ENCODE measurements at regions not wholly inside any gene's neighbourhood (a gene's known extent, or its start where the extent isn't known, plus 50 kb on each side); places are given as distances from the start of the nearest gene placed in this dataset.

- H3K4me1 ChIP-seq (ENCODE audit: control extremely low read depth in 1 of 4, control insufficient read depth in 4 of 4, insufficient read depth in 4 of 4, low read length in 3 of 4): peaks cover 3 to 20% (median 7%) of the 10 kb centered on the region in 4 experiments
- CTCF ChIA-PET: interaction anchor here (1.1 to 2.7 kb wide), 4 partner anchors 11 to 36 kb away, joined by 4 to 16 read pairs (median 6); no protein-coding TSS in a partner anchor
- no peak overlapping the region for H3K4me3 ChIP-seq (ENCODE audit: control insufficient read depth in 1 of 7, extremely low read depth in 1 of 7, insufficient read depth in 4 of 7, low read depth in 2 of 7, low read length in 6 of 7)
- H3K36me3 ChIP-seq (ENCODE audit: control insufficient read depth in 4 of 4, insufficient read depth in 4 of 4, low read length in 3 of 4): no peaks in the 10 kb centered on the region
- H3K27me3 ChIP-seq (replicated peaks in 2 of 5; ENCODE audit: control insufficient read depth in 4 of 5, insufficient read depth in 5 of 5, low read length in 4 of 5): no peaks in the 10 kb centered on the region
- WGBS (ENCODE audit: insufficient coverage): 57% methylated on average over 6 of the region's 7 CpGs
- no peaks in the 10 kb centered on the region for H3K9me3 ChIP-seq (ENCODE audit: control extremely low read depth in 1 of 5, control insufficient read depth in 4 of 5, insufficient read depth in 2 of 5, low read depth in 1 of 5, low read length in 4 of 5)
- peak in 2 of 3 donors; percentile 34 to 39 for DNase-seq
- H3K27ac ChIP-seq (ENCODE audit: insufficient read depth in 1 of 2, low read depth in 1 of 2, low read length in 2 of 2, poor library complexity in 1 of 2, severe bottlenecking in 2 of 2): no peak overlapping the region
- POLR2A ChIA-PET: interaction anchor here (0.6 kb wide), 1 partner anchor 24 kb away, joined by 3 read pairs; no protein-coding TSS in a partner anchor
Observed at GRCh38 chr14:75361751-75362433, 65.9 kb upstream of the JDP2 start.

DNA sequence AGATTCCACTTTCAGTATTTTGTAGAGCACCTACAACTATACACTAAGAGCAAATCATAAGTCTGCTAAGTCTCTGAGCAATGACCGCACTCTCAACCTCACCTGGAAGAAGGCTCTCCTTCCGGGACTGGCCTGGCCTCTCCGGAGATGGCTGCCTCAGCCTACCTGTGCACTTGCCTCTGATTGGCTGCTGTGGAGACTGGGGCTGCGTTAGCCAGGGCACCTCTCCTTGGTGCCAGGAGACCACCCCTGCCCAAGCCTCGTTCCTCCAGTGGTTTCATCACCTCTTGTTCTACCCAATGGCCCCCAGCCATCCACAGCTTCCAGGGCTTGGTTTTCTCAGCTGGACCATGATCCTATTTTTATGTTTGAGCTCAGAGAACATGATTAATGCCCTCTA lies 64.7 kb upstream of the JDP2 start:
- ChIA-PET CTCF (interaction anchor here (0.9 to 2.7 kb wide), 8 partner anchors 12 to 104 kb away, joined by 3 to 16 read pairs (median 4); no protein-coding TSS in a partner anchor), POLR2A (no interaction called here)
- H3K36me3 ChIP-seq (ENCODE audit: control insufficient read depth in 4 of 4, insufficient read depth in 4 of 4, low read length in 3 of 4): no peaks in the 10 kb centered on the region
- no peak for DNase-seq
- 92% methylated on average over 5 of the region's 5 CpGs for WGBS (ENCODE audit: insufficient coverage)
- no peaks in the 10 kb centered on the region for H3K9me3 ChIP-seq (ENCODE audit: control extremely low read depth in 1 of 5, control insufficient read depth in 4 of 5, insufficient read depth in 2 of 5, low read depth in 1 of 5, low read length in 4 of 5)
- H3K4me1 ChIP-seq (ENCODE audit: control extremely low read depth in 1 of 4, control insufficient read depth in 4 of 4, insufficient read depth in 4 of 4, low read length in 3 of 4): peaks cover 3 to 20% (median 7%) of the 10 kb centered on the region in 4 experiments
- no peaks in the 10 kb centered on the region for H3K27me3 ChIP-seq (replicated peaks in 2 of 5; ENCODE audit: control insufficient read depth in 4 of 5, insufficient read depth in 5 of 5, low read length in 4 of 5)
- H3K4me3 ChIP-seq (ENCODE audit: control insufficient read depth in 1 of 7, extremely low read depth in 1 of 7, insufficient read depth in 4 of 7, low read depth in 2 of 7, low read length in 6 of 7): no peak overlapping the region
- H3K27ac ChIP-seq (ENCODE audit: insufficient read depth in 1 of 2, low read depth in 1 of 2, low read length in 2 of 2, poor library complexity in 1 of 2, severe bottlenecking in 2 of 2): no peak overlapping the region

DNA sequence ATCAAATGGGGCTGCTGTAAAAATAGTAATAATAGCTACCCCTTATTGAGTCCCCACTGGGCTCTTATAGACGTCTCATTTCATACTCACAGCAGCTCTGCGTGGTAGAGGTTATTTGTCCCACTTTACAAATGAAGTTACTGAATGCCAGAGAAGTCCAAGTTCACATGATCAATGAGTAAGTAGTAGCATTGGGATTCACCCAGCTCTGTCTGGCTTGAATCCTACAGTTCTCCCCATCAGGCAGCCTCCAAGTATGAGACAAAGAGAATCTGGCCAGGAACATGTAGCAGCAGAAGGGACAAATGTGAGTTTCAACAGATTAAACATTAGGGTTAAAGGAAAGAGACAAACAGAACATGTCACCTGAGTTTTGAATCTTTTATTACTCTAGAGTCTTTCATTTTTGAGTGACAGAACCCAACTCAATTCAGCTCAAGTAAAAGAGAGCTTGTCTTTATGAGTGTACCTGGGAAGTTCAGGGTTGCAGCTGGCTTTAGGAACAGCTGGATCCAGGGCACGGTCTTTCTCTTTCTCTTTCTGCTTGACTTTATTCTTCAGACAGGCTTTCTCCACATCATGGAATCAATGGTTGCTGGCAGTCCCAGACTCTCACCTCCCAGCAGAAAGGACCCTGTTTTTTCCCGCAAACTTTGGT lies 64.1 kb upstream of the JDP2 start:
- Histone ChIP-seq H3K36me3 (ENCODE audit: control insufficient read depth in 4 of 4, insufficient read depth in 4 of 4, low read length in 3 of 4) (no peaks in the 10 kb centered on the region), H3K27ac (ENCODE audit: insufficient read depth in 1 of 2, low read depth in 1 of 2, low read length in 2 of 2, poor library complexity in 1 of 2, severe bottlenecking in 2 of 2) (no peak overlapping the region), H3K27me3 (replicated peaks in 2 of 5; ENCODE audit: control insufficient read depth in 4 of 5, insufficient read depth in 5 of 5, low read length in 4 of 5) (no peaks in the 10 kb centered on the region), H3K4me1 (ENCODE audit: control extremely low read depth in 1 of 4, control insufficient read depth in 4 of 4, insufficient read depth in 4 of 4, low read length in 3 of 4) (peaks cover 3 to 20% (median 7%) of the 10 kb centered on the region in 4 experiments), H3K4me3 (ENCODE audit: control insufficient read depth in 1 of 7, extremely low read depth in 1 of 7, insufficient read depth in 4 of 7, low read depth in 2 of 7, low read length in 6 of 7) (no peak overlapping the region), H3K9me3 (ENCODE audit: control extremely low read depth in 1 of 5, control insufficient read depth in 4 of 5, insufficient read depth in 2 of 5, low read depth in 1 of 5, low read length in 4 of 5) (peaks cover 0 to 2% (median 0%) of the 10 kb centered on the region in 5 experiments)
- WGBS (ENCODE audit: insufficient coverage): no CpG with 5 or more reads among the region's 4 CpGs
- DNase-seq: no peak
- POLR2A ChIA-PET: no interaction called here
- CTCF ChIA-PET: interaction anchor here (0.9 to 2.7 kb wide), 5 partner anchors 13 to 36 kb away, joined by 3 to 16 read pairs (median 3); no protein-coding TSS in a partner anchor

GRCh38 chr14:75365116-75365515 lies 62.7 kb upstream of the JDP2 start:
- Histone ChIP-seq H3K36me3 (ENCODE audit: control insufficient read depth in 4 of 4, insufficient read depth in 4 of 4, low read length in 3 of 4) (no peaks in the 10 kb centered on the region), H3K27ac (ENCODE audit: insufficient read depth in 1 of 2, low read depth in 1 of 2, low read length in 2 of 2, poor library complexity in 1 of 2, severe bottlenecking in 2 of 2) (no peak overlapping the region), H3K4me3 (ENCODE audit: control insufficient read depth in 1 of 7, extremely low read depth in 1 of 7, insufficient read depth in 4 of 7, low read depth in 2 of 7, low read length in 6 of 7) (no peak overlapping the region), H3K27me3 (replicated peaks in 2 of 5; ENCODE audit: control insufficient read depth in 4 of 5, insufficient read depth in 5 of 5, low read length in 4 of 5) (no peaks in the 10 kb centered on the region), H3K9me3 (ENCODE audit: control extremely low read depth in 1 of 5, control insufficient read depth in 4 of 5, insufficient read depth in 2 of 5, low read depth in 1 of 5, low read length in 4 of 5) (peaks cover 0 to 4% (median 0%) of the 10 kb centered on the region in 5 experiments), H3K4me1 (ENCODE audit: control extremely low read depth in 1 of 4, control insufficient read depth in 4 of 4, insufficient read depth in 4 of 4, low read length in 3 of 4) (peaks cover 3 to 27% (median 7%) of the 10 kb centered on the region in 4 experiments)
- ChIA-PET CTCF (interaction anchor here (1.0 to 1.7 kb wide), 4 partner anchors 15 to 54 kb away, joined by 3 to 5 read pairs (median 3); no protein-coding TSS in a partner anchor), POLR2A (no interaction called here)
- WGBS (ENCODE audit: insufficient coverage): no CpG with 5 or more reads among the region's 2 CpGs
- no peak for DNase-seq

DNA sequence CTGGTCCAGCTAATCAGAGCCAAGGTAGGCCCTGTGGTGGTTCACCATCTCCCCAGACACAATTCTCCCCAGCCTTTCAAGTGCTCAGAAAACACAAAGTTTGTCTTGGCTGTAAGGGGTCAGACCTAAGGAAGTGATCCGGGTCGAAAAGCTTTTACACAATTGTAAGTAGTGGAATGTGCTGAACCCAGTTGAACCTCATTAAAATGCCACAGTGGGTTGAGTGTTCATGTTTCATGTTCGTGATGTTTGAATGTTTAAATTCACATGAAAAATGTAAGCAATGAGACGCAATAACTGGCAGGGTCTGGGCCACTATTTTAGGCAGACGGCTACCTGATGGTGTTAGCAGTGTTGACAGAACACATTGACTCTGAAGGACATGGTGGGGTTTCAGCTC lies 60.9 kb upstream of the JDP2 start:
- 99% methylated on average over 5 of the region's 5 CpGs for WGBS (ENCODE audit: insufficient coverage)
- H3K9me3 ChIP-seq (ENCODE audit: control extremely low read depth in 1 of 5, control insufficient read depth in 4 of 5, insufficient read depth in 2 of 5, low read depth in 1 of 5, low read length in 4 of 5): peaks cover 0 to 4% (median 0%) of the 10 kb centered on the region in 5 experiments
- POLR2A ChIA-PET: no interaction called here
- H3K4me1 ChIP-seq (ENCODE audit: control extremely low read depth in 1 of 4, control insufficient read depth in 4 of 4, insufficient read depth in 4 of 4, low read length in 3 of 4): peaks cover 1 to 21% (median 5%) of the 10 kb centered on the region in 4 experiments
- H3K36me3 ChIP-seq (ENCODE audit: control insufficient read depth in 4 of 4, insufficient read depth in 4 of 4, low read length in 3 of 4): no peaks in the 10 kb centered on the region
- no peaks in the 10 kb centered on the region for H3K27me3 ChIP-seq (replicated peaks in 2 of 5; ENCODE audit: control insufficient read depth in 4 of 5, insufficient read depth in 5 of 5, low read length in 4 of 5)
- no peak overlapping the region for H3K27ac ChIP-seq (ENCODE audit: insufficient read depth in 1 of 2, low read depth in 1 of 2, low read length in 2 of 2, poor library complexity in 1 of 2, severe bottlenecking in 2 of 2)
- CTCF ChIA-PET: interaction anchor here (1.0 to 1.5 kb wide), 2 partner anchors 12 to 92 kb away, joined by 3 read pairs; no protein-coding TSS in a partner anchor
- DNase-seq: no peak
- H3K4me3 ChIP-seq (ENCODE audit: control insufficient read depth in 1 of 7, extremely low read depth in 1 of 7, insufficient read depth in 4 of 7, low read depth in 2 of 7, low read length in 6 of 7): no peak overlapping the region

- peaks cover 2 to 28% (median 5%) of the 10 kb centered on the region in 4 experiments for H3K4me1 ChIP-seq (ENCODE audit: control extremely low read depth in 1 of 4, control insufficient read depth in 4 of 4, insufficient read depth in 4 of 4, low read length in 3 of 4)
- ChIA-PET CTCF (interaction anchor here (1.2 to 1.5 kb wide), 2 partner anchors 14 to 21 kb away, joined by 3 read pairs; no protein-coding TSS in a partner anchor), POLR2A (no interaction called here)
- H3K4me3 ChIP-seq (ENCODE audit: control insufficient read depth in 1 of 7, extremely low read depth in 1 of 7, insufficient read depth in 4 of 7, low read depth in 2 of 7, low read length in 6 of 7): no peak overlapping the region
- peaks cover 0 to 4% (median 0%) of the 10 kb centered on the region in 5 experiments for H3K9me3 ChIP-seq (ENCODE audit: control extremely low read depth in 1 of 5, control insufficient read depth in 4 of 5, insufficient read depth in 2 of 5, low read depth in 1 of 5, low read length in 4 of 5)
- DNase-seq: no peak
- WGBS (ENCODE audit: insufficient coverage): no CpG with 5 or more reads among the region's 1 CpG
- H3K27me3 ChIP-seq (replicated peaks in 2 of 5; ENCODE audit: control insufficient read depth in 4 of 5, insufficient read depth in 5 of 5, low read length in 4 of 5): no peaks in the 10 kb centered on the region
- H3K27ac ChIP-seq (ENCODE audit: insufficient read depth in 1 of 2, low read depth in 1 of 2, low read length in 2 of 2, poor library complexity in 1 of 2, severe bottlenecking in 2 of 2): no peak overlapping the region
- no peaks in the 10 kb centered on the region for H3K36me3 ChIP-seq (ENCODE audit: control insufficient read depth in 4 of 4, insufficient read depth in 4 of 4, low read length in 3 of 4)
Observed at GRCh38 chr14:75368333-75368732, 59.5 kb upstream of the JDP2 start.

DNA sequence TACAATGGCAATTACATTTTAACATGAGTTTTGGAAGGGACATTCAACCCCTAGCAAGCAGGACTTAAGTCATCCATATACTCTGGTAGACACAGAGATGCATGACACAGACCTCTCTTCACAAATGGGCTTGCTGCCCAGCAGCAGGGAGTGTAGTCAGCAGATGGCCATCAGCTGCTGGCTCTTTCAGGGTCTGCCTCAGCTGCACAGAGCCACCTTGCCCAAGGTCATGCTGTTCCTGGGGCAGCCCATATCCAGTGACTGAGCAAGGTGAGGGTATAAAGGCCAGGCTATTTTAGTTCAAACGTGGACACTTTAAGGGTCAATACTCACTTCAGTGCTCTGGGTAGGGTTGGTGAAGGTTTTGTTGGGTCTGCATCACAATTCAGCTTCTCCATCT lies 58.3 kb upstream of the JDP2 start:
- Histone ChIP-seq H3K36me3 (ENCODE audit: control insufficient read depth in 4 of 4, insufficient read depth in 4 of 4, low read length in 3 of 4) (no peaks in the 10 kb centered on the region), H3K4me1 (ENCODE audit: control extremely low read depth in 1 of 4, control insufficient read depth in 4 of 4, insufficient read depth in 4 of 4, low read length in 3 of 4) (peaks cover 2 to 29% (median 5%) of the 10 kb centered on the region in 4 experiments), H3K27me3 (replicated peaks in 2 of 5; ENCODE audit: control insufficient read depth in 4 of 5, insufficient read depth in 5 of 5, low read length in 4 of 5) (no peaks in the 10 kb centered on the region), H3K27ac (ENCODE audit: insufficient read depth in 1 of 2, low read depth in 1 of 2, low read length in 2 of 2, poor library complexity in 1 of 2, severe bottlenecking in 2 of 2) (no peak overlapping the region), H3K4me3 (ENCODE audit: control insufficient read depth in 1 of 7, extremely low read depth in 1 of 7, insufficient read depth in 4 of 7, low read depth in 2 of 7, low read length in 6 of 7) (no peak overlapping the region), H3K9me3 (ENCODE audit: control extremely low read depth in 1 of 5, control insufficient read depth in 4 of 5, insufficient read depth in 2 of 5, low read depth in 1 of 5, low read length in 4 of 5) (peaks cover 0 to 4% (median 0%) of the 10 kb centered on the region in 5 experiments)
- POLR2A ChIA-PET: no interaction called here
- DNase-seq: no peak
- no CpG with 5 or more reads among the region's 1 CpG for WGBS (ENCODE audit: insufficient coverage)
- CTCF ChIA-PET: interaction anchor here (0.6 to 1.2 kb wide), 2 partner anchors 61 to 1086 kb away, joined by 3 to 4 read pairs; no protein-coding TSS in a partner anchor

Measured in common myeloid progenitor, CD34-positive (primary cell).